ENCODE measurements at regions not wholly inside any gene's neighbourhood (a gene's known extent, or its start where the extent isn't known, plus 50 kb on each side); places are given as distances from the start of the nearest gene placed in this dataset.

DNA sequence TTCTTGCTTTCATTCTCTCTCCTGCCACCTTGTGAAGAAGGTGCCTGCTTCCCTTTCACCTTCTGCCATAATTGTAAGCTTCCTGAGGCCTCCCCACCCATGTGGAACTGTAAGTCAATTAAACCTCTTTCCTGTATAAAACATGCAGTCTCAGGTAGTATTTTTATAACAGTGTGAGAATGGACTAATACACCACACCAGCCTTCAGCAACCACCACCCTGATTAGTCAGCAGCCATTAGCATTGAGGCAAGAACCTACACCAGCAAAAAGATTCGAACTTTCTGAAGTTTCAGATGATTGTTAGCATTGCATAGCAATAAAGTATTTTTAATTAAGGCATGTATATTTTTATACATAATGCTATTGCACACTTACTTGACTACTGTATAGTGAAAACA, 980.2 kb downstream of the EFNA5 start:
- H3K27me3 ChIP-seq (ENCODE audit: control insufficient read depth, insufficient read depth, low read length), result no peaks in the 10 kb centered on the region
- H4K8ac ChIP-seq (ENCODE audit: low read depth in 2 of 2, low read length in 2 of 2), result no peak overlapping the region
- H3K79me1 ChIP-seq (ENCODE audit: low read depth in 1 of 2, low read length in 2 of 2), result no peaks in the 10 kb centered on the region
- no peak overlapping the region for H2AFZ ChIP-seq (replicated peaks; ENCODE audit: low read length, poor library complexity)
- TF ChIP-seq NFE2L2 (IDR thresholded peaks at IDR 0.05; ENCODE audit: low read depth, low read length) (no peak), RCOR1 (IDR thresholded peaks at IDR 0.05; ENCODE audit: insufficient replicate concordance, low read length) (no peak), ELK1 (IDR thresholded peaks at IDR 0.05; ENCODE audit: borderline replicate concordance, low read depth, low read length) (no peak), CEBPB (IDR thresholded peaks at IDR 0.05; ENCODE audit: low read depth, low read length) (no peak), FOS (IDR thresholded peaks at IDR 0.05; ENCODE audit: low read depth, low read length) (no peak), SMC3 (IDR thresholded peaks at IDR 0.05; ENCODE audit: low read depth, low read length) (no peak), MXI1 (IDR thresholded peaks at IDR 0.05; ENCODE audit: borderline replicate concordance, low read depth, low read length) (no peak), POLR2A (IDR thresholded peaks at IDR 0.05; ENCODE audit: low read depth, low read length) (no peak), BHLHE40 (IDR thresholded peaks at IDR 0.05; ENCODE audit: low read depth, low read length) (no peak), CHD1 (IDR thresholded peaks at IDR 0.05; ENCODE audit: low read depth, low read length) (no peak), MAFK (IDR thresholded peaks at IDR 0.05; ENCODE audit: low read depth, low read length) (no peak), RAD21 (IDR thresholded peaks at IDR 0.05; ENCODE audit: low read length) (no peak), RFX5 (IDR thresholded peaks at IDR 0.05; ENCODE audit: low read depth, low read length) (no peak), CTCF (conservative IDR thresholded peaks at IDR 0.05; ENCODE audit: low read depth, low read length) (no peak), MAZ (IDR thresholded peaks at IDR 0.05; ENCODE audit: borderline replicate concordance, low read depth, low read length) (no peak)
- TF ChIP-seq, protein P1, sequence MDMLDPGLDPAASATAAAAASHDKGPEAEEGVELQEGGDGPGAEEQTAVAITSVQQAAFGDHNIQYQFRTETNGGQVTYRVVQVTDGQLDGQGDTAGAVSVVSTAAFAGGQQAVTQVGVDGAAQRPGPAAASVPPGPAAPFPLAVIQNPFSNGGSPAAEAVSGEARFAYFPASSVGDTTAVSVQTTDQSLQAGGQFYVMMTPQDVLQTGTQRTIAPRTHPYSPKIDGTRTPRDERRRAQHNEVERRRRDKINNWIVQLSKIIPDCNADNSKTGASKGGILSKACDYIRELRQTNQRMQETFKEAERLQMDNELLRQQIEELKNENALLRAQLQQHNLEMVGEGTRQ (IDR thresholded peaks at IDR 0.05; ENCODE audit: low read depth, low read length), result no peak
- H3K4me2 ChIP-seq (ENCODE audit: low read depth, low read length), result no peak overlapping the region
- H2AK9ac ChIP-seq (replicated peaks; ENCODE audit: low read depth, low read length, poor library complexity), result no peak overlapping the region
- no peak overlapping the region for H3K56ac ChIP-seq (ENCODE audit: extremely low read depth, insufficient read depth, low read length)
- H3K4me3 ChIP-seq (ENCODE audit: insufficient read depth, low read depth, low read length), result no peak overlapping the region
- H4K91ac ChIP-seq (ENCODE audit: insufficient read depth, low read depth, low read length), result no peak overlapping the region
- in situ Hi-C loops (cut with MboI; ENCODE audit: low sequenced_read_pairs) (no loop called here), intact Hi-C loops (cut with micrococcal nuclease) (no loop called here), dilution Hi-C loops (cut with HindIII; ENCODE audit: low sequenced_read_pairs, unreplicated experiment) (no loop called here)
- ChIA-PET CTCF (no interaction called here), POLR2A (ENCODE audit: unreplicated experiment) (no interaction called here)
- no peaks in the 10 kb centered on the region for H3K36me3 ChIP-seq (ENCODE audit: control insufficient read depth, insufficient read depth, low read length)
- no peak overlapping the region for H2BK5ac ChIP-seq (ENCODE audit: low read depth, low read length, poor library complexity, severe bottlenecking)
- no peaks in the 10 kb centered on the region for H3K9me3 ChIP-seq (ENCODE audit: control insufficient read depth, insufficient read depth, low read length)
- H4K20me1 ChIP-seq (ENCODE audit: insufficient read depth, low read length), result no peaks in the 10 kb centered on the region
- no peak overlapping the region for H3K23ac ChIP-seq (ENCODE audit: low read depth, low read length)
- no TSS peak for BruUV-seq (replicated peaks)
- no peak overlapping the region for H2BK120ac ChIP-seq (ENCODE audit: low read depth, low read length)
- no peak overlapping the region for H3K9ac ChIP-seq (ENCODE audit: low read depth, low read length)
- no peak overlapping the region for H2BK20ac ChIP-seq (ENCODE audit: low read depth, low read length)
- no peak overlapping the region for H3K14ac ChIP-seq (replicated peaks; ENCODE audit: low read depth, low read length)
- WGBS, 2 experiments (ENCODE audit: extremely low coverage in 2 of 2, insufficient read length in 1 of 2), result no CpG with 5 or more reads among the region's 1 CpG
- no peak overlapping the region for H2AK5ac ChIP-seq (ENCODE audit: low read depth, low read length)
- no peak for ATAC-seq (ENCODE audit: low read depth)
- no peak overlapping the region for H3K27ac ChIP-seq (ENCODE audit: insufficient read depth, low read length)
- DNase-seq, result no peak
- H3K4ac ChIP-seq (ENCODE audit: low read depth, low read length), result no peak overlapping the region
- H3K9me1 ChIP-seq (ENCODE audit: insufficient read depth, low read length), result no peaks in the 10 kb centered on the region
- H4K5ac ChIP-seq (ENCODE audit: low read depth, low read length), result no peak overlapping the region
- no peak overlapping the region for H3K18ac ChIP-seq (ENCODE audit: low read depth, low read length)
- no peak overlapping the region for H2BK15ac ChIP-seq (ENCODE audit: low read depth, low read length)
- no peaks in the 10 kb centered on the region for H3K4me1 ChIP-seq (ENCODE audit: control insufficient read depth, insufficient read depth, low read length)

Measured in IMR-90 (cell line).